HG03342 (cell line): ENCODE measurements at regions not wholly inside any gene's neighbourhood (a gene's known extent, or its start where the extent isn't known, plus 50 kb on each side); places are given as distances from the start of the nearest gene placed in this dataset.
A peak's percentile ranks its signal among the peaks of the same experiment; 100 is the strongest.

Source experiments
- ATAC-seq: cut with Tn5 transposase; IDR thresholded peaks from one replicate; pipeline ENCODE4 v1.9.1; 2021; ENCODE audit warnings: mild to moderate bottlenecking, moderate library complexity; ENCODE audit not compliant: unreplicated experiment

DNA sequence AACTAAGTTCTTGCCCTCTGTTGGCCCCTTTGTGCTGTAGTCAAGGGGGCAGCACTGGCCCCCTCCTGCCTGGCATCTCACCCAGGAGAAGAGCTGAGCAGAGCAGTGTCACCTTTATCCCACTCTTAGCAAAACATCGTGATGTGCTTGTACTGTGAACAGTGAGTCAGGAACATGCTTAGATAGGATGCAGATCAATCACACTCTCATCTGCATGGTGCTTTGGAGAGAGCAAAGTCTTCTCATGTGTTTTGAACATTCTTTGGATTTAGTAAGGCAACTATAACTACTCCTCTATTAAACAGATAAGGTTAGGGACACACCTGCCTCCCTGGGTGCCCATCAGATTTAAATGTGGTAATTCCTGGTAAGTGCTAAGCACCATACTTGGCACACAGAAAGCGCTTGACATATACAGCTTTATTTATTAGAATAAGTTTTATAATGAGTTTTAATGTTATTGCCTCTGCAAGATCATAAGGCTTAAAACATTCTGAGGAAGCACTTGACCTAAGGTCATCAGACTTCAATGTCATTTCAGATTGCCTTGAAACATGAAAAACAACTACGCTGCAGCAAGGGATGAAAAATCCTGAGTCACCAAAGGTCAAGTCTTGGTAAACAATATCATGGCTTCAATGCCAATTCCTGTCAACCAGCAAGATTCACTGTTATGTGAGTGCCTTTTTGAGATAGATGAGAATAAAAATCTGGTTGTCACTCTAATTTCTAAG is 82.4 kb upstream of the IRS2 start:
- ATAC-seq, result no peak

- ATAC-seq, result no peak
These were observed 81.4 kb upstream of the IRS2 start for GRCh38 chr13:109867766-109868165.

- no peak for ATAC-seq
These were observed 76.2 kb upstream of the IRS2 start for GRCh38 chr13:109862627-109863026.

DNA sequence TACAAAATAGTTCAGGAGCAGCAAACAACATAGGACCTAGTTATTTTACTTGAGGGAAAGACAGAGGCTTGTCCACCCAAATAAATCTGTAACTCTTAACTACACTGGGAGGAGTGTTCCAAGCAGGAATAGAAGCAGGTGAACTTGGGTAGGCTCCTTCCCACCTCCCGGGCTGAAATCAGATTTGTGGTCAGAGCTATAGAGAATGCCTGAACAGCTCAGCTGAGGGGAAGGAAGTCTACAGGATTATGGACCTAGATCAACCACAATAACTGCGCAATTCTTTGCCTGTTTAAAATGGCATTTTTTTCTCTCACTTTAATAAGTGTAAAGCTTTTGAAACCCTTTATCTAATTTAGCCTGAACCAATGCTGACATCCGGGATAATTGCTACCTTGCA is 73.5 kb upstream of the IRS2 start:
- ATAC-seq, result no peak

DNA sequence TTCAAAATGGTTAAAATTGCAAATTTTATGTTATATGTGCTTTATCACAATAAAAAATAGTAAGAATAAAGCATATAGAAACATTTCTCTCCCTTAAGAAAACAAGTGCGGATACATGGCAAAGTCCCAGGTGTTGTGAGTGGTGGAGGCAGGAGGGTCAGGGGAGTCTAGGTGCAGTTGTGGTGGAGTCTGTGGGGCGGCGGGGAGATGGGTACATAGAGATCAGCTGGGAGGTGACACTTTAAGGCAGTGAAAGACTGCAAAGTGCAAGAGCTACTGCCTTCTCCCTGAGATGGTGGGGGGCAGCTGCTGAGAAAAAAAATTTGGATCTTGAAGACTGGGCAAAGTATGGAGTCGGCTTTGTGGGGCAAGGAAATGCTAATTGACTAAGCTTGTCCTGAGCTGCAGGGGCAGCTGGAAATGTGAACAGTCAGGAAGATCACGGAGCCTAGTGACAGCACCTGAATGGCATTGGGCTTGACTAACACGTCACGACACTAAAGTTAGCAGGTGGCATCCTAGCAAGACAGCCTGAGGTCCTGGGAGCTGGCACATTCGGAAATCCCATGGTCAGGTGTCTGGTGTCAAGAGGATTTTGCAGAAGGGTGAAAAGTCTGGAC is 72.9 kb upstream of the IRS2 start:
- ATAC-seq, result no peak

GRCh38 chr13:109858319-109858718 is 71.9 kb upstream of the IRS2 start:
- ATAC-seq, result no peak

GRCh38 chr13:109857803-109858202 is 71.4 kb upstream of the IRS2 start:
- no peak for ATAC-seq

GRCh38 chr13:109857325-109857724 is 70.9 kb upstream of the IRS2 start:
- no peak for ATAC-seq

GRCh38 chr13:109856350-109856749 is 70.0 kb upstream of the IRS2 start:
- ATAC-seq, result no peak

- no peak for ATAC-seq
These were observed 66.8 kb upstream of the IRS2 start for GRCh38 chr13:109853153-109853552.

DNA sequence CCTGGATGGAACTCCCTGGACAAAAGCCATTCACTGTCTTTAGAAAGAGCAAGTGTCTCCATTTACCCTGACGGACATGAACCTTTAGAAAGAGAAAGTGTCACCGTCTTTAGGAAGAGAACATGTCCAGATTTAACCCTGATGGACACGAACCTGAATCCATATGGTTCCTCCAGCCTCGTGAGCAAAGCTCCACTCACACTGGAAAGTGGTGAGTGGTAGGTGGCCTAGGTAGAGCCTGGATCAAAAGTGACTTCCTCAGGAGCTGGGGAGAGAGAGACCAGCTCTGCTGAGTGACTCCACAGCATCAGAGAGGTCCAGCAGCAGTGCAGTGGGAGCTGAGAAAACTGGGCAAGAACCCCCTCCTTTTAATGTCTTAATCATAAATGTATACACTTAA is 59.8 kb upstream of the IRS2 start:
- ATAC-seq, result no peak

DNA sequence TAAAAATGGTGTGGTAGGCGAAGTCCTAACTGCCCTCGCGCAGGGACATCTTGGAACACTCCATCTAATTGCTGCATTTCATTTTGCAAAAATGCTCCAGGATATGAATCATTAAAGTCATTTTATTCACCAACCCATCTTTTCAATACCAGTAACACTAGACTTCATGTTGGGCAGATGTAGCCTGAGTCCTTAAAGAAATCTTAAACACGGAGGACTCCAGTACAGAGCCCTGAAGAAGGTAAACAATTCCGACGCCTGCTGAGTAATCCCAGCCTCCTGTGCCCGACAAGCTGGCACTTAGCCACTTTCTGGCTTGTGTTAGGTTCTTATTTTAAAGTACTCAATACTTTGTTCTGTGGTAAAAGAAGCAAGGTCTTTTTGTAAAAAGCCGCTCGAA is 58.0 kb upstream of the IRS2 start:
- no peak for ATAC-seq

GRCh38 chr13:109843695-109844094 is 57.3 kb upstream of the IRS2 start:
- no peak for ATAC-seq

GRCh38 chr13:109842212-109842920 is 56.0 kb upstream of the IRS2 start:
- ATAC-seq, result no peak

DNA sequence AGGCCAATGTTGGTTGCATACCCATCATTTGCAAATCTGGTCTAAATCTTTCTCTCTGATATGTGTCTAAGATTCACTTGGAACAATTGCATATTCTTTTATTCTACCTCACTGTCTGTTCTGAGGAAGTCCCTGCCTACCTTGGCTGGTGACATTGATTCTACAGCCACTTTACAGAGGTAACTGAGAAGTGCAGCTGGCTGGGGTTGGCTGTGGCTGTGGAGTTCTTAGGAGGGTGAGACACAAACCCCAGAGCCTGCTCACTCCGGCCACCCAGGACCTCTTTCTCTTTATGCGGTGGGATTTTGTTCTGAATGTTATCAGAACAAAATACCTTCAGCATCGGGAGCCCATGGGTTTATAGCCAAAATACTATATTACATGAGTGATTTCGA is 54.5 kb upstream of the IRS2 start:
- no peak for ATAC-seq

GRCh38 chr13:109840201-109840892 is 54.0 kb upstream of the IRS2 start:
- peak; percentile 36 for ATAC-seq

- ATAC-seq, result peak; percentile 83
These were observed 50.5 kb upstream of the IRS2 start for GRCh38 chr13:109836629-109837607.
